Stimulated activated CD4-positive, alpha-beta T cell treated with anti-CD3 and anti-CD28 coated beads, Interleukin-2, amount 100 ng/mL, for 4 hours (primary cell): ENCODE measurements at regions not wholly inside any gene's neighbourhood (a gene's known extent, or its start where the extent isn't known, plus 50 kb on each side); places are given as distances from the start of the nearest gene placed in this dataset.

ENCODE experiments used
- DNase-seq: peaks from one replicate; pipeline ENCODE4 v3.0.0-alpha.2; 2020; ENCODE audit warnings: low read depth

DNA sequence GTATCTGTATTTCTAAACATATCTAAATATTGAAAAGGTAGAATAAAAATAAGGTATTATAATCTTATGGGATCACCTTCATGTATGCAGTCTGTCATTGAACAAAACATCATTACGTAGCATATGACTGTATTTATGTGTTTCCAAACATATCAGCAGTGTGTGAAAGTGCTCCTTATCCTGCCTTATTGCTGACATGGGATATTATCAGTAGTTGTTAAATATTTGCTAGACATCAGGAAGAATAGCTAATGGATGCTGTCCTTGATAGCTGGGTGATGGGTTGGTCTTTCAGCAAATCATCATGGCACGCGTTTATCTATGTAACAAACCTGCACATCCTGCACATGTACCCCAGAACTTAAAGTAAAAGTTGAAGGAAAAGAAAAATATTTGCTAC is 59.1 kb upstream of the FAM20A start:
- DNase-seq, result no peak

DNA sequence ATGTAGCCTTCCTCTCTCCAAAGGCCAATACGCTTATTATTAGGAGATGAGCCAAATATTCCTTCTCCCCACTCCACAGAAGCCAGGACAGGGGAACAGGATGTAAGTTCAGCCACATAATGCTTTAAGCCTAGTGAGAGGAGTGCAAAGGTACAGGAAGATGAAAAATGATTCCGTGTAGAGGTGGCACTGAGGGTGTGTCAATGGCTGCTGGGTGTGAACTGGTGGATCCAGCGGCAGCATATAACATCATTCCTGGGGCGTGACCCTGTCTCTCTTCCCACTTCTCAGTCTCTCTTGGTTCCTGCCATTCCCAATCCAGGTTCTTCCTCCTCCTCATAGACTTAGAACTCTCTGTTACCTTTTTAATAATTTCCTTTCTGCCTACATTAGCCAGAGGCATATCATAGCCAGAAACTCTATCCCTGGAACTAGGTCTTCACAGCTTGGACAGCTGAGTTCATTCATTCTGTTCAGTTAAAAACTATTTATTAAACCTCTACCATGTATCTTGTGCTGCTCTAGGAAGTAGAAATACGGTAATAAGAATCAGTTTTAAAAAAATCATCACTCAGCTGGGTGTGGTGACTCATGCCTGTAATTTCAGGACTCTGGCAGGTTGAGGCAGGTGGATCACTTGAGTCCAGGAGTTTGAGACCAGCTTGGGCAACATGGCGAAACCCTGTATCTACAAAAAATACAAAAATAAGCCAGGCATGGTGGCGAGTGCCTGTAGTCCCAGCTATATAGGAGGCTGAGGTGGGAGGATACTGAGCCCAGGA is 58.0 kb upstream of the FAM20A start:
- DNase-seq, result no peak

DNA sequence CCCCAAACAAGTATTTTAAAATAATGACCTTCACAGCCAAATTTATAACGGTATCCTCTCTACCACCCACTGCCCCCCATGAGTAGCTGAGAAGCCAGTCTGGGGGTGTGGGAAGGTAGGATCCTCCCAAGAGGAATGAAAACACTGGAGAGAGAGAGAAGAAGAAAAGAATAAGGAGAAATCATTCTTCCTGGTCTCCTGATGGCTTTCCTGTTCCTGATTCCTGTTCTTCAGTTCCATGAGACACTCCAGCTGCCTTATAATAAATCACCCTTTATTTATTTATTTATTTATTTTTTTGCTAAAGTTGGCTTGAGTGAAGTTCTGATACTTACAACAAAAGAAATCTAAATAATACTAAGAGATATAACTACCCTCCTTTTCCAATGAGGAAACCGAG is 56.4 kb upstream of the FAM20A start:
- no peak for DNase-seq

DNA sequence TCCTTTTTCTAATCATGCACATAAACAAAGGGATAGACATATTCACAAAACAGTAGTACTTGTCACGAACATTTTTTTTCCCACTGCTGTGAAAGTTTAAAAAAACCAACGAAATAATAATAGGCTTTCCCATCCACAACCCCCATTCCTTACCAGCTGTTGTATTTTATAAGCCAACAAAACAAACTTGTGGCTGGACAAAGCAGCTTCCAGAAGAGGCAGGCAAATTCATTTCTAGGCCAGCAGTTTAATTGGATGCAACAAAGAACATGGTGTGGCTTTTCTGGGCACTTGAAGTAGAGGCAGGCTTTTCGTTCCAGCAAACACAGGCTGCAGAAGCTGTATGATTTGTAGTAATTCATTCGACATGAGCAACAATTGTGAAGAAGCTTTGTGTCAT is 56.0 kb upstream of the FAM20A start:
- DNase-seq, result no peak

DNA sequence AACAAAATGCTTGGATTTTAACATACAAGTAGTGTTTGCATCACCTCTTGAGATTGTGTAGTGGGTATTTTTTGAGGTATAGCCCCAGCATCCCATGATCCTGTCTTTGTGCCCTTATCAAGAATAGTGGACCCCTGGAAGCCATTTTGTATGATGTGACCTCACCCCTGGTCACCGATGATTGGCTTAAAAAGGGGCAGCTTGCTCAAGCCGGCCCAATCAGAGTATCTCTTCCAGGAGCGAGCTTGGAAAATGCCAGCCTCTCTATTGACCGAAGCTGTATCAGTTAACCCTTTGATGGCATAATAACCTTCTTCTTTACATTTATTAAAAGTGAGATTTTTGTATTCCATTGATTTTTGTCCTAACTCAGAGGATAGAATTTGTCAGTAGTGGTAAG is 55.5 kb upstream of the FAM20A start:
- no peak for DNase-seq
